ENCODE measurements at regions not wholly inside any gene's neighbourhood (a gene's known extent, or its start where the extent isn't known, plus 50 kb on each side); places are given as distances from the start of the nearest gene placed in this dataset.

GRCh38 chr10:58965855-58966254 is 210.6 kb upstream of the PHYHIPL start:
- Histone ChIP-seq H3K27ac (no peak overlapping the region), H3K36me3 (no peaks in the 10 kb centered on the region), H3K4me1 (ENCODE audit: control insufficient read depth in 1 of 2, low read depth in 2 of 2) (no peaks in the 10 kb centered on the region), H3K27me3 (replicated peaks; ENCODE audit: insufficient read depth) (no peaks in the 10 kb centered on the region), H3K9me3 (no peaks in the 10 kb centered on the region), H3K4me3 (no peak overlapping the region)
- ATAC-seq (ENCODE audit: insufficient number of reproducible peaks, low FRiP score, low read depth) (no peak), DNase-seq (ENCODE audit: low spot score) (no peak)
- no peak for TF ChIP-seq CTCF (IDR thresholded peaks at IDR 0.05)

- Histone ChIP-seq H3K27me3 (replicated peaks; ENCODE audit: insufficient read depth) (no peaks in the 10 kb centered on the region), H3K4me1 (ENCODE audit: control insufficient read depth in 1 of 2, low read depth in 2 of 2) (no peaks in the 10 kb centered on the region), H3K4me3 (no peak overlapping the region), H3K36me3 (no peaks in the 10 kb centered on the region), H3K9me3 (no peaks in the 10 kb centered on the region), H3K27ac (no peak overlapping the region)
- no peak for DNase-seq (ENCODE audit: low spot score)
- no peak for TF ChIP-seq CTCF (IDR thresholded peaks at IDR 0.05)
- no peak for ATAC-seq (ENCODE audit: insufficient number of reproducible peaks, low FRiP score, low read depth)
These were observed 208.7 kb upstream of the PHYHIPL start for GRCh38 chr10:58967551-58968388.

GRCh38 chr10:58968389-58968755 is 208.1 kb upstream of the PHYHIPL start:
- Histone ChIP-seq H3K27me3 (replicated peaks; ENCODE audit: insufficient read depth) (no peaks in the 10 kb centered on the region), H3K27ac (no peak overlapping the region), H3K4me3 (no peak overlapping the region), H3K36me3 (no peaks in the 10 kb centered on the region), H3K9me3 (no peaks in the 10 kb centered on the region), H3K4me1 (ENCODE audit: control insufficient read depth in 1 of 2, low read depth in 2 of 2) (no peaks in the 10 kb centered on the region)
- TF ChIP-seq CTCF (IDR thresholded peaks at IDR 0.05): no peak
- no peak for DNase-seq (ENCODE audit: low spot score)
- ATAC-seq (ENCODE audit: insufficient number of reproducible peaks, low FRiP score, low read depth): no peak

- no peak for ATAC-seq (ENCODE audit: insufficient number of reproducible peaks, low FRiP score, low read depth)
These were observed 206.9 kb upstream of the PHYHIPL start for GRCh38 chr10:58969576-58969975.

More at GRCh38 chr10:58969576-58969975, 206.9 kb upstream of the PHYHIPL start:
- Histone ChIP-seq H3K27ac (no peak overlapping the region), H3K4me3 (no peak overlapping the region), H3K27me3 (replicated peaks; ENCODE audit: insufficient read depth) (no peaks in the 10 kb centered on the region), H3K36me3 (no peaks in the 10 kb centered on the region), H3K4me1 (ENCODE audit: control insufficient read depth in 1 of 2, low read depth in 2 of 2) (no peaks in the 10 kb centered on the region), H3K9me3 (no peaks in the 10 kb centered on the region)
- no peak for DNase-seq (ENCODE audit: low spot score)
- no peak for TF ChIP-seq CTCF (IDR thresholded peaks at IDR 0.05)
